A549 (cell line): ENCODE measurements at regions not wholly inside any gene's neighbourhood (a gene's known extent, or its start where the extent isn't known, plus 50 kb on each side); places are given as distances from the start of the nearest gene placed in this dataset.

ENCODE experiments used
- CEBPB ChIP-seq, 2 experiments: fragments of >200 bp in 1 of 2; sonication (Bioruptor Twin) in 1 of 2; formaldehyde crosslinking in 1 of 2; IDR thresholded peaks; 2 replicates each; pipeline ENCODE4 v1.6.1; 2012 to 2016
- CHD4 ChIP-seq: fragments of 200-600 bp; sonication (generic); IDR thresholded peaks from 2 replicates; pipeline ENCODE4 v1.6.1; 2016; ENCODE audit warnings: antibody characterized with exemption, mild to moderate bottlenecking, borderline replicate concordance
- EP300 ChIP-seq, 2 experiments: fragments of >200 bp; sonication (Bioruptor Twin); formaldehyde crosslinking; IDR thresholded peaks; 2 replicates in 1 of 2; 3 replicates in 1 of 2; pipeline ENCODE4 v1.6.1; 2016 to 2017
- JUN ChIP-seq, 2 experiments: fragments of >200 bp; sonication (Bioruptor Twin); formaldehyde crosslinking; IDR thresholded peaks; 2 replicates in 1 of 2; 3 replicates in 1 of 2; pipeline ENCODE4 v1.6.1; 2016 to 2017
- POLR2A ChIP-seq: IDR thresholded peaks from 2 replicates; pipeline ENCODE4 v1.6.1; 2012; ENCODE audit warnings: mild to moderate bottlenecking, low read length
- RCOR1 ChIP-seq: fragments of 150-350 bp; IDR thresholded peaks from 2 replicates; pipeline ENCODE4 v1.6.1; 2014; ENCODE audit warnings: antibody characterized with exemption, low read length, low read depth
- SMC3 ChIP-seq: fragments of >200 bp; sonication (Bioruptor Twin); formaldehyde crosslinking; IDR thresholded peaks from 3 replicates; pipeline ENCODE4 v1.6.1; 2018; ENCODE audit warnings: inconsistent platforms
- TF ChIP-seq, protein P1 (sequence below): fragments of >200 bp; sonication (Bioruptor Twin); formaldehyde crosslinking; IDR thresholded peaks from 3 replicates; pipeline ENCODE4 v1.5.1; 2016

DNA sequence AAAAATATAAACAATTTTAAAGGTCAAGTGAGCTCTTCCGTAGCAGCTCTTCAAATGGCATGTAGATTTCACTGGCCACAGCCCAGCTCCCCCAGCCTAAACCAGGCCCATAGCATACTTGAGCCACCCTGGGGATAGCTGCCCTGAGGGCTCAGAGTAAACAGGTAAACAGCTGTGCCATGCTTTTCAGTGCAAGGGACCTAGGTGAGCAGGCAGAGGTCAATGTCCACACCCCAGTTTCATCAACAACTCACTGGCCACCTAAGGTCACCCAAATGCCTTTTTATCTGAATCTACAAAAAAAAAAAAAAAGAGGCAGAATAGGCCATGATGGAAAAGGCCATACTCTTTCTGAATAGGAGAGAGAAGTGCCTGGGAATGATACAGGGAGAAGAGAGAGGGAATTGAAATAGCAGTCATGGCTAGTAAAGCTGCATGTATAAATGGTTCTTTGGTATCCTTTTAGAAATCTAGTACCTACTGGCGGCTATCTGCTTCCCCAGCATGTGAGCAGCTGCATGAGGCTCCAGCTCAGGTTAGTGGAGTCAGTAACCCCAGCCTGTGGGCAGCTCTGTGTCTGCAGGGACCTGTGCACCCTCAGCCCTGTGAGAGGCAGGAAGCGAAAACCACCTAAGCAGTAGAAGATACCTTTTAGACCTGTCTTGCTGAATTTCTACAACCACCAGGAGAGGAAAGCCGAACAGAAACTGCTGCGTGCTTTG is 77.0 kb downstream of the FOXA2 start:
- TF ChIP-seq EP300 (IDR thresholded peaks at IDR 0.05): no peak
- TF ChIP-seq, protein P1, sequence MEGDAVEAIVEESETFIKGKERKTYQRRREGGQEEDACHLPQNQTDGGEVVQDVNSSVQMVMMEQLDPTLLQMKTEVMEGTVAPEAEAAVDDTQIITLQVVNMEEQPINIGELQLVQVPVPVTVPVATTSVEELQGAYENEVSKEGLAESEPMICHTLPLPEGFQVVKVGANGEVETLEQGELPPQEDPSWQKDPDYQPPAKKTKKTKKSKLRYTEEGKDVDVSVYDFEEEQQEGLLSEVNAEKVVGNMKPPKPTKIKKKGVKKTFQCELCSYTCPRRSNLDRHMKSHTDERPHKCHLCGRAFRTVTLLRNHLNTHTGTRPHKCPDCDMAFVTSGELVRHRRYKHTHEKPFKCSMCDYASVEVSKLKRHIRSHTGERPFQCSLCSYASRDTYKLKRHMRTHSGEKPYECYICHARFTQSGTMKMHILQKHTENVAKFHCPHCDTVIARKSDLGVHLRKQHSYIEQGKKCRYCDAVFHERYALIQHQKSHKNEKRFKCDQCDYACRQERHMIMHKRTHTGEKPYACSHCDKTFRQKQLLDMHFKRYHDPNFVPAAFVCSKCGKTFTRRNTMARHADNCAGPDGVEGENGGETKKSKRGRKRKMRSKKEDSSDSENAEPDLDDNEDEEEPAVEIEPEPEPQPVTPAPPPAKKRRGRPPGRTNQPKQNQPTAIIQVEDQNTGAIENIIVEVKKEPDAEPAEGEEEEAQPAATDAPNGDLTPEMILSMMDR: no peak
- TF ChIP-seq JUN (IDR thresholded peaks at IDR 0.05): no peak
- TF ChIP-seq CEBPB (IDR thresholded peaks at IDR 0.05): no peak
- TF ChIP-seq POLR2A: no peak
- no peak for TF ChIP-seq SMC3
- no peak for TF ChIP-seq RCOR1
- TF ChIP-seq CHD4: no peak
